Renal cortex interstitium (tissue), 11 donors: ENCODE measurements at regions not wholly inside any gene's neighbourhood (a gene's known extent, or its start where the extent isn't known, plus 50 kb on each side); places are given as distances from the start of the nearest gene placed in this dataset.

ENCODE experiments used
- DNase-seq, 11 donors: peaks; one replicate each; pipeline ENCODE4 v3.0.0-alpha.2; 2013; ENCODE audit warnings: low read depth in 9 of 11, low spot score in 4 of 11; ENCODE audit errors: extremely low read depth in 1 of 11

DNA sequence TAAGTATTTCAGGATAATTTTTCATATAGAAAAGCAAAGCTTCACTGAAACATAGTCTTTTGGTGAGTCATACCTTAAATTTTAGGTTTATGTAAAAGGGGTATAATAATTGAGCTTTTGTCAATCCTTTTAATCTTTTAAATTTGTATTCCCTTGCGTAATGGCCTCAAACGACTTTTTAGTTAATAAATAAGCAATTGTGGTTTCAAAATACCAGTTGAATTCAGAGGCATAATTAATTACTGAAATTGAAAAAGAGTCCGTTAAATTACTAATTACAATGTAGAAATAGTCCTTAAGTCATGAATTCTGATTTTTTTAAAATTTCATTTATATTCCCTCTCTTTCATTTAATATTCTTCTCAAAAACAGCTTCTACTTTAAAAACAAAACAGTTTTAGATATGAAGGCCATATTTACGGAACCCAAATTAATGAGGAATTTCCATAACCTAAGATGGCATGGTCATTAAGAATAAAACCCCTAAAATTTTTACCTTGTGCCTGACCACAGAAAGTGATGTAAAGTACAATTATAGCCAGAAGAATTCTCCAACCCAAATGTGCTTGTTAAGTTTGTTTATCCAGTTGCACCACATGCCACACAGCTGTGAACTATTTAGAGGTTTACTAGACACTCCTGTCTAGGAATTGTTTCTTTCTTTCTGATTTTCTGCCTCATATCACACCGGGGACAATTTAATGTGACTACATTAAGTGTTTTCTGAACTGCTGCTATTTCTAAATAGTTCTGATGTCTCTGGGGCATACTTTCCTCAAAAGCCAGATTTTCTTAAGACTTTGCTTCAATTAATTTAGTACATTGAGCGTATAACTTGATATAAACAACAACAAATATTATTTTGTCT lies 60.7 kb upstream of the ITGA4 start:
- DNase-seq: peak in 1 of 11 donors; percentile 29

DNA sequence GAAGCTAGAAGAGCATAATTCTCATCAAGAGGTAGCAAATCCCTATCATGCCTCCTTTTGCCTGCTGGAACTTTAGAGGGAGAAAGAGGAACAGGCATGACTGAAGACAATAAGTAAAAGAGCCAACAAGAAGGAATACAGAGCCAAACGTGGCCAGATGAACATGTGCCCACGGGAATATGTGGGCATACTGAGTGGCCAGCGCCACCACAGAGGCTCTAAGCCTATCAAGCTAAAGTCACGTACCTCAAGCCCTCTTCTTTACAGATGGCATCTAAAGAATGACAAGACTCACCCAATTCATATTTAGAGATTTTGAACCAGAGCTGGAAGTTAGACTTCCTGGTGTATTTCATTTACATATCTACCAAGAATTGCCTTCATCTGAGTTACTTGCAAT lies 59.9 kb upstream of the ITGA4 start:
- DNase-seq: no peak

DNA sequence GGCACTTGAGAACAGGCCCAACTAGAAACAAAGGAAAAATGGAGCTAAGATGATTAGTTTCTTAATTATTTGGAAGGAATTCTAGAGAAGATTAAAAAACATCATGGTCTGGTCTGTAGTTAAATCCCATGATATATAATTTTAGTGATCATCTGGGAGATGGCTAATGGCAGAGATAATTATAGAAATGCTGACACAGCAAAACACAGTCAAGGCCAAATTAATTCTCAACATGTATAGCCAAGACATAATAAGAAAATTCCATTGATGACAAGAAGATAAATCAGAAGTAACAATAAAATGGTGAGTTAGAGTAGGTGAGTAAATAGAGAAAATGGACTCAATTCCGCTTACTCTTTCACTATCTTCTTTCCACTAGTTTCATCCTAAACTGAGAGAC lies 59.2 kb upstream of the ITGA4 start:
- no peak for DNase-seq

DNA sequence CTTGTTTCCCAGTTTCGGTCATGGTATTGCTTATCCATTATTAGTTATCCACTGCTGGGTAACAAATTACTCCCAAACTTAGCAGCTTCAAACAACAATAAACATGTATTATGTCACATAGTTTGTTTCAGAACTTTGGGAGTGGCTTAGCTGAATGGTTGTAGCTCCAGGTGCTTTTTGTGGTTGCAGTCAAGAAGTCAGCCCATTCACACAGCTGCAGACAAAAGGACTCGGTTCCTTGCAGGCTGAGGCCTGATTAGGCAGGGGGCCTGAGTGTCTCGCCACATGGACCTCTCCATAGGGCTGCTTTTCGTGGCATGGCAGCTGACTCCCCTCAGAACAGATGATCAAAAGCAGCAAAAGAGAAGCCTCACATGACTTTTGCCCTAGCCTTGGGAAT lies 58.2 kb upstream of the ITGA4 start:
- no peak for DNase-seq

DNA sequence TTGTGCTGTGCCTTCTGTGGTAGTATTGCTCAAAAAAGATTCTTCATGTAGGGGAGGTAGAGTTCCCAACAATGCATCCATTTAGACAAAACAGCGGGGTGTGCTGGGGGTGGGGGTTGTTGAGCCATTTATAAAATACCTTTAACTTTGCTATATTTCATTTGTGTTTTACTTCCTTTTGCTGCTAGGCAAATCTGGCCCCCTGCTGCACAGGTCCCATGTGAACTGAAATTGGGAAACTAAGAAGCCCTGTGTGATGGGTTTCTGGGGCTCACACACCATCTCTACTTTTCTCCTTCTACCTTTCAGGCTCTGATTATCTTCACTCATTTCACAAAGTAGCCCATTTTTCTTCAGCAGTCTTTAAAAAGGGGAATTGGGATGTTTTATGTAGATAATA lies 52.7 kb upstream of the ITGA4 start:
- DNase-seq: no peak

DNA sequence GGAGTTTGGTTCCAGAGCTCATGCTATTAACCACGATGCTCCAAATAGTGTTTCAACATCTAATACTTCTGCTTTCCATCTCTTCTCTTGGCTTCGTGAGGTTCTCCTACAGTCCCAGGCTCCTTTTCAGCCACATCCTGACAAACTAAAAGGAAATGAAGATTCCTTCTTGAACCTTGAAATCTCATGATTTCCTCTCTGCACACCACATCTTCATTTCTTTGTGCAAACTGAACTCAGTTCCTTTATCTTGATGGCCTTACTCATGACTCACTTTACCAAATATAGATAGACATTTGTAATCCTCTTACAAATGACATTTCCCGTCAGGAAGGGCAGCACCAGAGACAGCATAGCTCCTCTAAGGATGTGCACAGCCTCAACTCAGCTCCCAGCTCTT lies 50.0 kb upstream of the ITGA4 start:
- DNase-seq: no peak
